ENCODE measurements at regions not wholly inside any gene's neighbourhood (a gene's known extent, or its start where the extent isn't known, plus 50 kb on each side); places are given as distances from the start of the nearest gene placed in this dataset.
"Not testable (repeated sequence)": the region's sequence is repeated elsewhere in the genome, so short reads cannot be mapped to it uniquely, and the experiment has no call there.

- no peak overlapping the region for H3K27ac ChIP-seq
- no peaks in the 10 kb centered on the region for H3K9me3 ChIP-seq (replicated peaks in 1 of 3)
- WGBS, 4 donors, result 36 to 42% (median 37%) methylated on average over 7 of the region's 7 CpGs
- H3K4me1 ChIP-seq (replicated peaks in 1 of 2), result no peaks in the 10 kb centered on the region
- intact Hi-C loops (cut with DNase I), result no loop called here
- TF ChIP-seq CTCF (IDR thresholded peaks at IDR 0.05) (no peak), POLR2A (IDR thresholded peaks at IDR 0.05) (no peak)
- H3K4me3 ChIP-seq, result no peak overlapping the region
- no peaks in the 10 kb centered on the region for H3K27me3 ChIP-seq
- peak in 3 of 7 donors; percentile 5 to 16 (median 13) for DNase-seq
- H3K36me3 ChIP-seq (replicated peaks in 1 of 2), result no peaks in the 10 kb centered on the region
Observed at GRCh38 chr13:54394085-54394700, 1365.6 kb downstream of the OLFM4 start.

DNA sequence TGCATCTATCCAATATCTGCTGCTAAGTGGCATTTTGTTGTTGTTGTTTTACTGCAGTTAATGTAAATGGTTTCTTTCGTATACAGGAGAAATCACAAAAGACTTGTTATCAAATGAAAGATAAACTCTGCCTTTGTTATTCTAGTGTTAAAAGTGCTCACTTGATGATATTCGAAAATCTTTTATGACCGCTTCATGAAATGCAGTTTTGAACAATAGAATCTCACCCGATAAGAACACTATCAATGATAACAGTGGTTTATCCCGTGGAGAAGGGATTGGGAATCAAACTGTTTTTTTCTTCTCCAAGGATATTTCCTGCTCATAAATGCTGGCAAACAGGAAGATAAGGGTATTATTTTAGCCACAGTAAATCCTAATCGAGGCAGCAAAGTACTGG, 1366.3 kb downstream of the OLFM4 start:
- DNase-seq, result no peak
- H3K36me3 ChIP-seq (replicated peaks in 1 of 2), result no peaks in the 10 kb centered on the region
- WGBS, 4 donors, result 70 to 78% (median 73%) methylated on average over 6 of the region's 6 CpGs
- intact Hi-C loops (cut with DNase I), result no loop called here
- no peak overlapping the region for H3K4me3 ChIP-seq
- no peak overlapping the region for H3K27ac ChIP-seq
- H3K9me3 ChIP-seq (replicated peaks in 1 of 3), result no peaks in the 10 kb centered on the region
- TF ChIP-seq CTCF (IDR thresholded peaks at IDR 0.05), result no peak
- TF ChIP-seq POLR2A (IDR thresholded peaks at IDR 0.05), result no peak
- no peaks in the 10 kb centered on the region for H3K4me1 ChIP-seq (replicated peaks in 1 of 2)
- H3K27me3 ChIP-seq, result no peaks in the 10 kb centered on the region

GRCh38 chr13:54402495-54402894, 1373.9 kb downstream of the OLFM4 start:
- DNase-seq, result no peak
- no peak overlapping the region for H3K4me3 ChIP-seq
- intact Hi-C loops (cut with DNase I), result no loop called here
- no peak for TF ChIP-seq CTCF (IDR thresholded peaks at IDR 0.05)
- no peak for TF ChIP-seq POLR2A (IDR thresholded peaks at IDR 0.05)
- H3K4me1 ChIP-seq (replicated peaks in 1 of 2), result no peaks in the 10 kb centered on the region
- H3K27me3 ChIP-seq, result no peaks in the 10 kb centered on the region
- WGBS, 4 donors, result 53 to 73% (median 66%) methylated on average over 1 of the region's 1 CpG
- H3K9me3 ChIP-seq (replicated peaks in 1 of 3), result no peaks in the 10 kb centered on the region
- no peak overlapping the region for H3K27ac ChIP-seq
- no peaks in the 10 kb centered on the region for H3K36me3 ChIP-seq (replicated peaks in 1 of 2)

DNA sequence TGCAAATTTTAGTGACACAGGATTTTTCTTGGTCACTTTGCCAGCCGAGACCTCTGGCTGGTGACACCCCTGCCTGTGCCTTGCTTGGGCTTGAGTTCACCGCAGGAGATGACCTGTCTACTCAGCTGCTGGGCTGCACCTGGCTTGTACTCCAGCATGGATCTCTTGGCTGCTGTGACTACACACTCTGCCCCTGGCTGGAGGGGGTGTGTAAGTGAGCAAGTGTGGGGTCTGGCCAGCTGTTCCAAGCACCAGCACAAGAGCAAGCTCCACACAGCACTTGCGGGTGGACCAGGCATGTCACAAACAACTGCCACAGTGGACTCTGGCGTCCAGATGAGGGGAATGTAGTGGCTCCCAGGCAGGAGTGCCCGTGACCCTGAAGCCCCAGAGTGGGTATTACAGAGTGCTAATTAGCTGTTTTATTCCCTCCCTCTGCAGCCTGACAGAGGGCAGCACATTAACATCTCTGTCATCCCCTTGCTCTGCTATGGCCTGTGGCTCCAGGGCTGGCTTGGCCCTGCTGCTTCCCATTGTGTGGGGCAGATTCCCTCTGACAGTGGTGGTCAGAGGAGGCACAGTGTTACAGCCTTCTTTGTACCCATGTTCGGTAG, 1387.2 kb downstream of the OLFM4 start:
- no peaks in the 10 kb centered on the region for H3K4me1 ChIP-seq (replicated peaks in 1 of 2)
- H3K27ac ChIP-seq, result no peak overlapping the region
- H3K27me3 ChIP-seq, result no peaks in the 10 kb centered on the region
- no peaks in the 10 kb centered on the region for H3K36me3 ChIP-seq (replicated peaks in 1 of 2)
- 77 to 85% (median 81%) methylated on average over 4 to 6 of the region's 6 CpGs for WGBS, 4 donors
- TF ChIP-seq POLR2A (IDR thresholded peaks at IDR 0.05) (no peak), CTCF (IDR thresholded peaks at IDR 0.05) (no peak)
- H3K9me3 ChIP-seq (replicated peaks in 1 of 3), result no peaks in the 10 kb centered on the region
- DNase-seq, result no peak
- intact Hi-C loops (cut with DNase I), result no loop called here
- H3K4me3 ChIP-seq, result no peak overlapping the region

GRCh38 chr13:54422946-54423345, 1394.3 kb downstream of the OLFM4 start:
- WGBS, 4 donors, result 78 to 86% (median 80%) methylated on average over 13 to 15 of the region's 15 CpGs
- H3K4me3 ChIP-seq; H3K36me3 ChIP-seq (replicated peaks in 1 of 2); intact Hi-C loops (cut with DNase I); H3K9me3 ChIP-seq (replicated peaks in 1 of 3); H3K27me3 ChIP-seq; H3K4me1 ChIP-seq (replicated peaks in 1 of 2); H3K27ac ChIP-seq; DNase-seq: not testable (repeated sequence)
